ENCODE measurements at regions not wholly inside any gene's neighbourhood (a gene's known extent, or its start where the extent isn't known, plus 50 kb on each side); places are given as distances from the start of the nearest gene placed in this dataset.

DNA sequence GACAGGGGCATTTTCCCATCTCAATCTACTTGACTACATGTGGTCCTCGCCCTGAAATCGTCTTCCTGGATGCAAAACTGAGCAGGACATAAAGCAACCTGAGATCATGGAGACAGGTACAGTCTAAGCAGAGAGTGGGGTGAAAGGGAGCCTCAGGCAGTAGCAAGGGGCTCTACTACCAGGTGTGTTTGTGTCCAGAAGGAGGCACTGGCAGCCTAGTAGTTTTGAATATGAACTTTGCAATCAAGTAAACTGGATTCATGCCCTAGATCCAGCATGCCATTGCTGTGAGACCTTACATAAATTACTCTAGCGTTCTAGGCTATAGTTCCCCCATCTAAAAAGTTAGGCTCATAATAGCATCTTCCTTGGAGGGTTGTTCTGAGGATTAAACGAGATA lies 147.4 kb downstream of the TXNL1 start (continued):
- TF ChIP-seq LEF1 (IDR thresholded peaks at IDR 0.05) (no peak), PURB (CRISPR knock-in tag; IDR thresholded peaks at IDR 0.05; ENCODE audit: low read depth) (no peak), ATF7 (IDR thresholded peaks at IDR 0.05) (no peak), ETV6 (IDR thresholded peaks at IDR 0.05; ENCODE audit: borderline replicate concordance in 1 of 2, low read depth in 2 of 2, low read length in 1 of 2) (no peak), ETV6 (CRISPR knock-in tag; IDR thresholded peaks at IDR 0.05; ENCODE audit: borderline replicate concordance) (no peak), NCOA1 (IDR thresholded peaks at IDR 0.05; ENCODE audit: low read depth) (no peak), FOXJ2 (tag; IDR thresholded peaks at IDR 0.05) (no peak), XRCC3 (IDR thresholded peaks at IDR 0.05) (no peak), KDM1A (IDR thresholded peaks at IDR 0.05) (no peak), ZNF785 (CRISPR knock-in tag; IDR thresholded peaks at IDR 0.05) (no peak), LARP7 (IDR thresholded peaks at IDR 0.05) (no peak)

DNA sequence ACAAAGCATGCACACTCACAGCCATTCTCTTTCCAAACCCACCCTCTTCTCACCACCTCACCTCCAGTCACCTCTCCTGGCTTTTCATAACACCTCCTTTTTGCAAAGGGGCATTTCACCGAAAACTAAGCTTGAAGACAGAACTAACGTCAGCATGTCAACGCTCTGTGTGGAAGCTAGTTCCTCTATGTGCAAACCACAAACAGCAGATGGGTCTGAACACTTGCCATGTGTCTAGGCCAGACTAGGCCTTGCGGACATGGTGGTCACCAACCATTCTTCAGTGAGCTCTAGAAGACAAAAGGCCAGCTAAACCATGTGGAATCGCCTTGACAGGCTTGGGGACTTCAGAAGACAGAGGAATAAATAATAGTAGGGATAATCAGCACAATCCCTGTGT lies 148.5 kb downstream of the TXNL1 start:
- no peak overlapping the region for H3K27ac ChIP-seq (ENCODE audit: extremely low read depth, low read depth, low read length)
- no peak for ATAC-seq
- no peaks in the 10 kb centered on the region for H3K36me3 ChIP-seq (ENCODE audit: control insufficient read depth, insufficient read depth, low read length)
- FAIRE-seq = no peak
- no peaks in the 10 kb centered on the region for H4K20me1 ChIP-seq (replicated peaks; ENCODE audit: control insufficient read depth, insufficient read depth, low read length)
- no peak overlapping the region for H3K4me2 ChIP-seq (ENCODE audit: insufficient read depth, low read length)
- no peaks in the 10 kb centered on the region for H3K79me2 ChIP-seq (ENCODE audit: control insufficient read depth, insufficient read depth, low read length)
- H3K27me3 ChIP-seq (ENCODE audit: control insufficient read depth in 2 of 2, insufficient read depth in 2 of 2, low read length in 2 of 2) = no peaks in the 10 kb centered on the region
- no peak overlapping the region for H3K4me3 ChIP-seq
- TF ChIP-seq ARID1B (IDR thresholded peaks at IDR 0.05) = no peak
- TF ChIP-seq ZNF197 (CRISPR knock-in tag; IDR thresholded peaks at IDR 0.05; ENCODE audit: low read depth) = no peak
- no peak for TF ChIP-seq ZNF41 (CRISPR knock-in tag; conservative IDR thresholded peaks at IDR 0.05)
- no peak for TF ChIP-seq BRD9 (IDR thresholded peaks at IDR 0.05; ENCODE audit: low read depth, partially characterized antibody)
- TF ChIP-seq ZNF232 (CRISPR knock-in tag; IDR thresholded peaks at IDR 0.05) = no peak
- TF ChIP-seq ZNF707 (CRISPR knock-in tag; conservative IDR thresholded peaks at IDR 0.05) = no peak
- no peak for TF ChIP-seq HNRNPL (IDR thresholded peaks at IDR 0.05; ENCODE audit: low read depth, low read length)
- TF ChIP-seq EGR1 (conservative IDR thresholded peaks at IDR 0.05) = no peak
- TF ChIP-seq CHD2 (IDR thresholded peaks at IDR 0.05; ENCODE audit: low read depth, low read length) = no peak
- no peak for TF ChIP-seq RBM25 (IDR thresholded peaks at IDR 0.05; ENCODE audit: low read depth, low read length, severe bottlenecking)
- TF ChIP-seq ZBTB7A (IDR thresholded peaks at IDR 0.05; ENCODE audit: borderline replicate concordance, control insufficient read depth, low read depth, low read length) = no peak
- H3K9me1 ChIP-seq (ENCODE audit: control insufficient read depth, insufficient read depth, low read length) = no peaks in the 10 kb centered on the region
- intact Hi-C loops (cut with micrococcal nuclease) = no loop called here
- no peak for DNase-seq (ENCODE audit: extremely low read depth in 1 of 4, low spot score in 3 of 4)
- in situ Hi-C loops (cut with MboI) = no loop called here
- no peak overlapping the region for H3K9ac ChIP-seq (ENCODE audit: insufficient read depth in 1 of 2, low read depth in 2 of 2, low read length in 2 of 2)
- ChIA-PET CTCF (ENCODE audit: low intra/inter-chr PET ratio) (no interaction called here), POLR2A (interaction anchor here (0.5 kb wide), 1 partner anchor 14 kb away, joined by 3 read pairs; no protein-coding TSS in a partner anchor)
- no peaks in the 10 kb centered on the region for H3K9me3 ChIP-seq (replicated peaks; ENCODE audit: control insufficient read depth, insufficient read depth, low read depth, low read length)
- no TSS peak for BruUV-seq (replicated peaks)
- no peak overlapping the region for H2AFZ ChIP-seq (ENCODE audit: low read depth, low read length)
- H3K4me1 ChIP-seq (replicated peaks in 1 of 2; ENCODE audit: control insufficient read depth in 2 of 2, insufficient read depth in 2 of 2, low read length in 2 of 2) = no peaks in the 10 kb centered on the region; a peak in 1 of 5 replicates
- WGBS (ENCODE audit: insufficient coverage, low coverage, missing lambda C conversion rate) = 4% methylated on average over 5 of the region's 5 CpGs
